Forelimb muscle (tissue), 1 donor: ENCODE measurements at regions not wholly inside any gene's neighbourhood (a gene's known extent, or its start where the extent isn't known, plus 50 kb on each side); places are given as distances from the start of the nearest gene placed in this dataset.

ENCODE experiments used
- DNase-seq: peaks from one replicate; pipeline ENCODE4 v3.0.0-alpha.2; 2013; ENCODE audit warnings: low read depth

GRCh38 chr4:181968371-181968770 lies 274.8 kb upstream of the TENM3 start:
- DNase-seq = no peak

GRCh38 chr4:181969151-181969550 lies 274.1 kb upstream of the TENM3 start:
- DNase-seq = no peak

GRCh38 chr4:181970366-181970765 lies 272.8 kb upstream of the TENM3 start:
- no peak for DNase-seq

- no peak for DNase-seq
These were observed 271.8 kb upstream of the TENM3 start for GRCh38 chr4:181971411-181971810.

- no peak for DNase-seq
These were observed 271.2 kb upstream of the TENM3 start for GRCh38 chr4:181971973-181972372.

GRCh38 chr4:181976764-181977163 lies 266.4 kb upstream of the TENM3 start:
- no peak for DNase-seq

GRCh38 chr4:181982437-181982836 lies 260.8 kb upstream of the TENM3 start:
- DNase-seq = no peak

GRCh38 chr4:181982856-181983255 lies 260.3 kb upstream of the TENM3 start:
- DNase-seq = no peak

GRCh38 chr4:181987392-181987791 lies 255.8 kb upstream of the TENM3 start:
- no peak for DNase-seq

GRCh38 chr4:181989071-181989470 lies 254.1 kb upstream of the TENM3 start:
- no peak for DNase-seq

- no peak for DNase-seq
These were observed 251.7 kb upstream of the TENM3 start for GRCh38 chr4:181991369-181992108.

- no peak for DNase-seq
These were observed 244.6 kb upstream of the TENM3 start for GRCh38 chr4:181998398-181999295.

GRCh38 chr4:182000077-182000476 lies 243.1 kb upstream of the TENM3 start:
- peak; percentile 39 for DNase-seq

- DNase-seq = no peak
These were observed 232.3 kb upstream of the TENM3 start for GRCh38 chr4:182010876-182011275.

GRCh38 chr4:182014164-182014563 lies 229.0 kb upstream of the TENM3 start:
- DNase-seq = no peak

GRCh38 chr4:182015014-182015413 lies 228.2 kb upstream of the TENM3 start:
- no peak for DNase-seq

- DNase-seq = no peak
These were observed 227.3 kb upstream of the TENM3 start for GRCh38 chr4:182015893-182016292.

- DNase-seq = no peak
These were observed 226.2 kb upstream of the TENM3 start for GRCh38 chr4:182017038-182017437.

- DNase-seq = no peak
These were observed 224.5 kb upstream of the TENM3 start for GRCh38 chr4:182018691-182019090.

- no peak for DNase-seq
These were observed 224.0 kb upstream of the TENM3 start for GRCh38 chr4:182019148-182019652.

GRCh38 chr4:182022909-182023308 lies 220.3 kb upstream of the TENM3 start:
- no peak for DNase-seq

- DNase-seq = no peak
These were observed 219.7 kb upstream of the TENM3 start for GRCh38 chr4:182023469-182023868.

- DNase-seq = no peak
These were observed 200.3 kb upstream of the TENM3 start for GRCh38 chr4:182042945-182043344.
